ENCODE measurements at regions not wholly inside any gene's neighbourhood (a gene's known extent, or its start where the extent isn't known, plus 50 kb on each side); places are given as distances from the start of the nearest gene placed in this dataset.

- TF ChIP-seq, protein P1, sequence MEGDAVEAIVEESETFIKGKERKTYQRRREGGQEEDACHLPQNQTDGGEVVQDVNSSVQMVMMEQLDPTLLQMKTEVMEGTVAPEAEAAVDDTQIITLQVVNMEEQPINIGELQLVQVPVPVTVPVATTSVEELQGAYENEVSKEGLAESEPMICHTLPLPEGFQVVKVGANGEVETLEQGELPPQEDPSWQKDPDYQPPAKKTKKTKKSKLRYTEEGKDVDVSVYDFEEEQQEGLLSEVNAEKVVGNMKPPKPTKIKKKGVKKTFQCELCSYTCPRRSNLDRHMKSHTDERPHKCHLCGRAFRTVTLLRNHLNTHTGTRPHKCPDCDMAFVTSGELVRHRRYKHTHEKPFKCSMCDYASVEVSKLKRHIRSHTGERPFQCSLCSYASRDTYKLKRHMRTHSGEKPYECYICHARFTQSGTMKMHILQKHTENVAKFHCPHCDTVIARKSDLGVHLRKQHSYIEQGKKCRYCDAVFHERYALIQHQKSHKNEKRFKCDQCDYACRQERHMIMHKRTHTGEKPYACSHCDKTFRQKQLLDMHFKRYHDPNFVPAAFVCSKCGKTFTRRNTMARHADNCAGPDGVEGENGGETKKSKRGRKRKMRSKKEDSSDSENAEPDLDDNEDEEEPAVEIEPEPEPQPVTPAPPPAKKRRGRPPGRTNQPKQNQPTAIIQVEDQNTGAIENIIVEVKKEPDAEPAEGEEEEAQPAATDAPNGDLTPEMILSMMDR (IDR thresholded peaks at IDR 0.05): no peak
- no peak for TF ChIP-seq EZH2 (IDR thresholded peaks at IDR 0.05)
- TF ChIP-seq EZH2phosphoT487 (IDR thresholded peaks at IDR 0.05): no peak
These were observed 312.2 kb upstream of the SLC14A2 start for GRCh38 chr18:45303026-45303425.
